Nephron progenitor cell (in vitro differentiated cells): ENCODE measurements at regions not wholly inside any gene's neighbourhood (a gene's known extent, or its start where the extent isn't known, plus 50 kb on each side); places are given as distances from the start of the nearest gene placed in this dataset.
A peak's percentile ranks its signal among the peaks of the same experiment; 100 is the strongest.
"Not testable (repeated sequence)": the region's sequence is repeated elsewhere in the genome, so short reads cannot be mapped to it uniquely, and the experiment has no call there.

Source experiments
- DNase-seq: peaks from one replicate; pipeline ENCODE4 v3.0.0; 2021
- H3K27ac Mint-ChIP-seq: 2 replicates; pipeline ENCODE4 v1.8.0; 2021; ENCODE audit warnings: mild to moderate bottlenecking, moderate library complexity, mixed read lengths
- H3K27me3 Mint-ChIP-seq: 2 replicates; pipeline ENCODE4 v1.8.0; 2021; ENCODE audit warnings: mild to moderate bottlenecking, low read depth, mixed read lengths; ENCODE audit not compliant: poor library complexity
- H3K36me3 Mint-ChIP-seq: 2 replicates; pipeline ENCODE4 v1.8.0; 2021; ENCODE audit warnings: low read depth, mixed read lengths
- H3K4me1 Mint-ChIP-seq: 2 replicates; pipeline ENCODE4 v1.8.0; 2021; ENCODE audit warnings: mixed read lengths
- H3K4me3 Mint-ChIP-seq: 2 replicates; pipeline ENCODE4 v1.8.0; 2021; ENCODE audit warnings: mild to moderate bottlenecking, moderate library complexity, mixed read lengths
- H3K9me3 Mint-ChIP-seq: 2 replicates; pipeline ENCODE4 v1.8.0; 2021; ENCODE audit warnings: mild to moderate bottlenecking, moderate library complexity, mixed read lengths
- CTCF ChIP-seq: fragments of 200-600 bp; sonication (generic); IDR thresholded peaks from 2 replicates; pipeline ENCODE4 v1.5.0; 2021; ENCODE audit warnings: antibody characterized with exemption

GRCh38 chr13:112174476-112175110, 107.6 kb downstream of the SOX1 start:
- H3K4me1 Mint-ChIP-seq: peaks cover 15% of the 10 kb centered on the region
- H3K9me3 Mint-ChIP-seq: peaks cover 21% of the 10 kb centered on the region
- H3K4me3 Mint-ChIP-seq: no peak overlapping the region
- no peak for TF ChIP-seq CTCF
- no peak overlapping the region for H3K27ac Mint-ChIP-seq
- DNase-seq: no peak
- H3K36me3 Mint-ChIP-seq: peaks cover 4% of the 10 kb centered on the region
- H3K27me3 Mint-ChIP-seq: peaks cover 36% of the 10 kb centered on the region

GRCh38 chr13:112175162-112176075, 108.5 kb downstream of the SOX1 start:
- Mint-ChIP-seq H3K27me3 (peaks cover 37% of the 10 kb centered on the region), H3K9me3 (peaks cover 21% of the 10 kb centered on the region), H3K36me3 (peaks cover 4% of the 10 kb centered on the region), H3K27ac (no peak overlapping the region), H3K4me3 (no peak overlapping the region), H3K4me1 (peaks cover 15% of the 10 kb centered on the region)
- TF ChIP-seq CTCF: no peak
- no peak for DNase-seq

- not testable (repeated sequence) for DNase-seq, H3K27ac Mint-ChIP-seq, H3K4me3 Mint-ChIP-seq, H3K36me3 Mint-ChIP-seq
- Mint-ChIP-seq H3K4me1 (peaks cover 21% of the 10 kb centered on the region), H3K9me3 (peaks cover 21% of the 10 kb centered on the region), H3K27me3 (peaks cover 47% of the 10 kb centered on the region)
Measured at GRCh38 chr13:112176141-112177119, 109.5 kb downstream of the SOX1 start.

- Mint-ChIP-seq H3K4me1 (peaks cover 16% of the 10 kb centered on the region), H3K27ac (peak overlapping the region; percentile 46), H3K27me3 (peaks cover 40% of the 10 kb centered on the region)
Measured at GRCh38 chr13:112177450-112178288, 110.7 kb downstream of the SOX1 start.

GRCh38 chr13:112178769-112179168, 111.8 kb downstream of the SOX1 start:
- Mint-ChIP-seq H3K9me3 (peaks cover 14% of the 10 kb centered on the region), H3K36me3 (no peaks in the 10 kb centered on the region), H3K4me1 (peaks cover 13% of the 10 kb centered on the region), H3K4me3 (no peak overlapping the region), H3K27me3 (peaks cover 29% of the 10 kb centered on the region), H3K27ac (no peak overlapping the region)
- no peak for TF ChIP-seq CTCF
- DNase-seq: no peak

More at GRCh38 chr13:112177450-112178288, 110.7 kb downstream of the SOX1 start:
- no peak for TF ChIP-seq CTCF
- Mint-ChIP-seq H3K9me3 (peaks cover 21% of the 10 kb centered on the region), H3K36me3 (peaks cover 4% of the 10 kb centered on the region), H3K4me3 (no peak overlapping the region)
- no peak for DNase-seq
